ENCODE measurements at regions not wholly inside any gene's neighbourhood (a gene's known extent, or its start where the extent isn't known, plus 50 kb on each side); places are given as distances from the start of the nearest gene placed in this dataset.

DNA sequence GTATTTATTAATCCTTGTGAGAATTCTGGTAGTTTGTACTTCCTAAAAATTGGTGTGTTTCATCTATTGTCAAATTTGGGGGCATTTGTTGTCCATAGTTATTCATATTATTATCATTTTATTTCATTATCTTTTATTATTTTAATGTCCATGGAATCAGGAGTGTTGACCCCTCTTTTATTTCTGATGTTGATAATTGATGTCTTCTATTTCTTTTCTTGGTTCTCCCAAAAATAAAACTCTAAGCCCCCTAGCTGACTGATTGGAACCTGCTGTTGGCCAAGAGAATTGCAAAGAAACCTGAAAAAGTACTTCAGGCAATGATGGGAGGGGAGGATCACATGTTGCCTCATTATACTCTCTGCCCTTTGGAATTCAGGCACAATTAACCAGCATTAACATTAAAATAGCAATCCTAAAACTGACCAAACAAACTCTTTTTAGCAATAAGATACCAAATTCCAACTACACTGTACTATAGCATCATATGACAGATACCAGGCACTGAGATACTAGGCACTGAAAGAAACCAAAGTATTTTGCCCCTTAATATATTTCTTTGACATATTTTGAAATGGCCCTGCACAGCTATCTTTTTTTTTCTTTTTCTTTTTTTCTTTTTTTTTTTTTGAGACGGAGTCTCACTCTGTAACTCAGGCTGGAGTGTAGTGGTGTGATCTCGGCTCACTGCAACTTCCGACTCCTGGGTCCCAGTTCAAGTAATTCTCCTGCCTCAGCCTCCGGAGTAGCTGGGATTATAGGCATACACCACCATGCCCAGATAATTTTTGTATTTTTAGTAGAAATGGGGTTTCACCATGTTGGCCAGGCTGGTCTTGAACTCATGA lies 1097.2 kb upstream of the CNTNAP5 start:
- Mint-ChIP-seq H3K4me3 (ENCODE audit: unreplicated experiment) (no peak overlapping the region), H3K9me3 (ENCODE audit: unreplicated experiment) (peaks cover 17% of the 10 kb centered on the region), H3K4me1 (ENCODE audit: low read depth, unreplicated experiment) (no peaks in the 10 kb centered on the region), H3K27ac (ENCODE audit: unreplicated experiment) (no peak overlapping the region), H3K27me3 (ENCODE audit: insufficient read depth, unreplicated experiment) (no peaks in the 10 kb centered on the region), H3K36me3 (ENCODE audit: insufficient read depth, unreplicated experiment) (no peaks in the 10 kb centered on the region)
- CTCF ChIA-PET: no interaction called here
- Histone ChIP-seq H3K9me3 (no peaks in the 10 kb centered on the region), H3K4me1 (no peaks in the 10 kb centered on the region), H3K36me3 (ENCODE audit: control insufficient read depth, insufficient read depth, low read length) (no peaks in the 10 kb centered on the region), H3K4me3 (ENCODE audit: low read depth, low read length) (no peak overlapping the region), H3K27me3 (replicated peaks; ENCODE audit: control insufficient read depth, insufficient read depth, low read length) (no peaks in the 10 kb centered on the region)
- POLR2A ChIA-PET: no interaction called here
- TF ChIP-seq, protein P1, sequence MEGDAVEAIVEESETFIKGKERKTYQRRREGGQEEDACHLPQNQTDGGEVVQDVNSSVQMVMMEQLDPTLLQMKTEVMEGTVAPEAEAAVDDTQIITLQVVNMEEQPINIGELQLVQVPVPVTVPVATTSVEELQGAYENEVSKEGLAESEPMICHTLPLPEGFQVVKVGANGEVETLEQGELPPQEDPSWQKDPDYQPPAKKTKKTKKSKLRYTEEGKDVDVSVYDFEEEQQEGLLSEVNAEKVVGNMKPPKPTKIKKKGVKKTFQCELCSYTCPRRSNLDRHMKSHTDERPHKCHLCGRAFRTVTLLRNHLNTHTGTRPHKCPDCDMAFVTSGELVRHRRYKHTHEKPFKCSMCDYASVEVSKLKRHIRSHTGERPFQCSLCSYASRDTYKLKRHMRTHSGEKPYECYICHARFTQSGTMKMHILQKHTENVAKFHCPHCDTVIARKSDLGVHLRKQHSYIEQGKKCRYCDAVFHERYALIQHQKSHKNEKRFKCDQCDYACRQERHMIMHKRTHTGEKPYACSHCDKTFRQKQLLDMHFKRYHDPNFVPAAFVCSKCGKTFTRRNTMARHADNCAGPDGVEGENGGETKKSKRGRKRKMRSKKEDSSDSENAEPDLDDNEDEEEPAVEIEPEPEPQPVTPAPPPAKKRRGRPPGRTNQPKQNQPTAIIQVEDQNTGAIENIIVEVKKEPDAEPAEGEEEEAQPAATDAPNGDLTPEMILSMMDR (IDR thresholded peaks at IDR 0.05; ENCODE audit: insufficient read depth in 1 of 2, low read depth in 1 of 2, low read length in 1 of 2, severe bottlenecking in 1 of 2, unreplicated experiment in 1 of 2): no peak
- intact Hi-C loops (cut with micrococcal nuclease; ENCODE audit: unreplicated experiment): no loop called here
- no peak for DNase-seq
- BruUV-seq (replicated peaks): no TSS peak

DNA sequence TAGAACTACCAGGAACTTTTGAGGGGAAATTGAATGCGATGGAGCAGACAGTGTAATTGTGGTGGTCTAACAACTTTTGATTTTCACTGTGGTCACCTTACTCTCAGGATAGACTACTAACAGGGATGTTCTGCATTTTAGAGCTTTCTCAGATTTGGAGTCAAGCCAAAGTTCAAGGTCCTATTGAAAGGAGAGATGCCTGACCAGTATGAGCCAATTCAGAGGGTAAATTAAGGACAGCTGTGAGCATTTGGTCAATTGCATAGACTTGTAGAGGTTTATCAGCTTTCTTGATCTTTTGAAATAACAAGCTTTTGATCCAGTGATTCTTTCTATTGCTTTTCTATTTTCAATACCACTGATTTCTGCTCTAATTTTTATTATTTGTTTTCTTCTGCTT lies 1095.7 kb upstream of the CNTNAP5 start:
- H3K36me3 ChIP-seq (ENCODE audit: control insufficient read depth, insufficient read depth, low read length): no peaks in the 10 kb centered on the region
- CTCF ChIA-PET: no interaction called here
- Mint-ChIP-seq H3K36me3 (ENCODE audit: insufficient read depth, unreplicated experiment) (no peaks in the 10 kb centered on the region), H3K4me3 (ENCODE audit: unreplicated experiment) (no peak overlapping the region), H3K27ac (ENCODE audit: unreplicated experiment) (no peak overlapping the region), H3K9me3 (ENCODE audit: unreplicated experiment) (peaks cover 17% of the 10 kb centered on the region), H3K4me1 (ENCODE audit: low read depth, unreplicated experiment) (no peaks in the 10 kb centered on the region), H3K27me3 (ENCODE audit: insufficient read depth, unreplicated experiment) (no peaks in the 10 kb centered on the region)
- no TSS peak for BruUV-seq (replicated peaks)
- H3K27me3 ChIP-seq (replicated peaks; ENCODE audit: control insufficient read depth, insufficient read depth, low read length): no peaks in the 10 kb centered on the region
- no peak overlapping the region for H3K4me3 ChIP-seq (ENCODE audit: low read depth, low read length)
- DNase-seq: no peak
- POLR2A ChIA-PET: no interaction called here
- TF ChIP-seq, protein P1 (IDR thresholded peaks at IDR 0.05; ENCODE audit: insufficient read depth in 1 of 2, low read depth in 1 of 2, low read length in 1 of 2, severe bottlenecking in 1 of 2, unreplicated experiment in 1 of 2): no peak
- no peaks in the 10 kb centered on the region for H3K4me1 ChIP-seq
- intact Hi-C loops (cut with micrococcal nuclease; ENCODE audit: unreplicated experiment): no loop called here
- no peaks in the 10 kb centered on the region for H3K9me3 ChIP-seq

DNA sequence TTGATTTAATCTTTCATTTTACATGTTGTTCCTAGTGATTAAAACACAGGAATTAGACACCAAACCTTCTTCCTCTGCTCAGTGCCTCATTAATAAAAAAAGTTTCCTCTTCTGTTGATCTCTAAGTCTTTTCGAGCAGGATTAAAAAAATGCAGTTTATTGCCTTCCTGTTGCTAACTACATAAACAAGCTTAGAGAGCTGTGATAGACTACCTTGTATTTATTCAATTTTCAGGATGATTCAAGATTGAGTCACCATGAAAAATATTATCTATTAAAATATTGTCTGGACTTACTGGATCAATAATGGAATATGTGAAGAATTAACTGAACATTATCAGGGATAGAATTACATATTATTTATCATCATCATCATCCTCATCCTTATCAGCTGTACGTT lies 1089.6 kb upstream of the CNTNAP5 start:
- Mint-ChIP-seq H3K9me3 (ENCODE audit: unreplicated experiment) (no peaks in the 10 kb centered on the region), H3K27ac (ENCODE audit: unreplicated experiment) (no peak overlapping the region), H3K27me3 (ENCODE audit: insufficient read depth, unreplicated experiment) (peaks cover 4% of the 10 kb centered on the region), H3K36me3 (ENCODE audit: insufficient read depth, unreplicated experiment) (no peaks in the 10 kb centered on the region), H3K4me1 (ENCODE audit: low read depth, unreplicated experiment) (no peaks in the 10 kb centered on the region), H3K4me3 (ENCODE audit: unreplicated experiment) (no peak overlapping the region)
- TF ChIP-seq, protein P1 (IDR thresholded peaks at IDR 0.05; ENCODE audit: insufficient read depth in 1 of 2, low read depth in 1 of 2, low read length in 1 of 2, severe bottlenecking in 1 of 2, unreplicated experiment in 1 of 2): no peak
- Histone ChIP-seq H3K4me1 (no peaks in the 10 kb centered on the region), H3K9me3 (no peaks in the 10 kb centered on the region), H3K4me3 (ENCODE audit: low read depth, low read length) (no peak overlapping the region), H3K36me3 (ENCODE audit: control insufficient read depth, insufficient read depth, low read length) (no peaks in the 10 kb centered on the region), H3K27me3 (replicated peaks; ENCODE audit: control insufficient read depth, insufficient read depth, low read length) (no peaks in the 10 kb centered on the region)
- intact Hi-C loops (cut with micrococcal nuclease; ENCODE audit: unreplicated experiment): no loop called here
- no peak for DNase-seq
- ChIA-PET CTCF (no interaction called here), POLR2A (no interaction called here)
- no TSS peak for BruUV-seq (replicated peaks)
